Right lobe of liver (tissue), 4 donors: ENCODE measurements at regions not wholly inside any gene's neighbourhood (a gene's known extent, or its start where the extent isn't known, plus 50 kb on each side); places are given as distances from the start of the nearest gene placed in this dataset.

ENCODE experiments used
- CTCF ChIP-seq, 4 donors: fragments of 200-600 bp in 3 of 4; fragments of 450-650 bp in 1 of 4; IDR thresholded peaks; one replicate each; pipeline versions ENCODE4 v1.5.1 to v1.8.0; 2016 to 2022; ENCODE audit warnings: antibody characterized with exemption in 4 of 4, mild to moderate bottlenecking in 2 of 4
- POLR2A ChIP-seq: fragments of 450-650 bp; IDR thresholded peaks from one replicate; pipeline ENCODE4 v1.6.1; 2017; ENCODE audit warnings: antibody characterized with exemption, mild to moderate bottlenecking
- donor health status: DM: no; HTN: no; CAD: no.
- donor health status: DM: no; HTN: no; CAD: no.
- donor health status: DM: no; HTN: yes; CAD: no.

- TF ChIP-seq POLR2A: no peak
- TF ChIP-seq CTCF (IDR thresholded peaks at IDR 0.05): no peak
Observed at GRCh38 chr13:24099490-24099889, 61.0 kb upstream of the SPATA13 start.
